ENCODE measurements at regions not wholly inside any gene's neighbourhood (a gene's known extent, or its start where the extent isn't known, plus 50 kb on each side); places are given as distances from the start of the nearest gene placed in this dataset.

GRCh38 chr12:19933924-19934323 is 434.4 kb upstream of the PDE3A start:
- TF ChIP-seq POLR2AphosphoS5 (IDR thresholded peaks at IDR 0.05; ENCODE audit: low read depth, low read length) (no peak), POLR2A (IDR thresholded peaks at IDR 0.05; ENCODE audit: low read depth, low read length) (no peak), TAF1 (IDR thresholded peaks at IDR 0.05; ENCODE audit: borderline replicate concordance, low read depth, low read length) (no peak)
- FAIRE-seq (no peak), DNase-seq (ENCODE audit: insufficient read length) (no peak)

- no peak for DNase-seq (ENCODE audit: insufficient read length)
- no peak for FAIRE-seq
- TF ChIP-seq POLR2A (IDR thresholded peaks at IDR 0.05; ENCODE audit: low read depth, low read length) (no peak), POLR2AphosphoS5 (IDR thresholded peaks at IDR 0.05; ENCODE audit: low read depth, low read length) (no peak), TAF1 (IDR thresholded peaks at IDR 0.05; ENCODE audit: borderline replicate concordance, low read depth, low read length) (no peak)
Measured at GRCh38 chr12:19937161-19937560, 431.2 kb upstream of the PDE3A start.

- TF ChIP-seq TAF1 (IDR thresholded peaks at IDR 0.05; ENCODE audit: borderline replicate concordance, low read depth, low read length) (no peak), POLR2AphosphoS5 (IDR thresholded peaks at IDR 0.05; ENCODE audit: low read depth, low read length) (no peak), POLR2A (IDR thresholded peaks at IDR 0.05; ENCODE audit: low read depth, low read length) (no peak)
- no peak for FAIRE-seq
Measured at GRCh38 chr12:19938031-19938430, 430.3 kb upstream of the PDE3A start.

GRCh38 chr12:19938491-19938890 is 429.8 kb upstream of the PDE3A start:
- TF ChIP-seq TAF1 (IDR thresholded peaks at IDR 0.05; ENCODE audit: borderline replicate concordance, low read depth, low read length) (no peak), POLR2AphosphoS5 (IDR thresholded peaks at IDR 0.05; ENCODE audit: low read depth, low read length) (no peak), POLR2A (IDR thresholded peaks at IDR 0.05; ENCODE audit: low read depth, low read length) (no peak)
- DNase-seq (ENCODE audit: insufficient read length): no peak
- FAIRE-seq: no peak

More at GRCh38 chr12:19938031-19938430, 430.3 kb upstream of the PDE3A start:
- no peak for DNase-seq (ENCODE audit: insufficient read length)

GRCh38 chr12:19940267-19940666 is 428.1 kb upstream of the PDE3A start:
- DNase-seq (ENCODE audit: insufficient read length) (no peak), FAIRE-seq (no peak)
- no peak for TF ChIP-seq TAF1 (IDR thresholded peaks at IDR 0.05; ENCODE audit: borderline replicate concordance, low read depth, low read length)

- TF ChIP-seq POLR2A (IDR thresholded peaks at IDR 0.05; ENCODE audit: low read depth, low read length) (no peak), TAF1 (IDR thresholded peaks at IDR 0.05; ENCODE audit: borderline replicate concordance, low read depth, low read length) (no peak), POLR2AphosphoS5 (IDR thresholded peaks at IDR 0.05; ENCODE audit: low read depth, low read length) (no peak)
- DNase-seq (ENCODE audit: insufficient read length) (no peak), FAIRE-seq (no peak)
Measured at GRCh38 chr12:19941096-19941495, 427.2 kb upstream of the PDE3A start.

GRCh38 chr12:19945559-19946435 is 422.5 kb upstream of the PDE3A start:
- TF ChIP-seq POLR2A (IDR thresholded peaks at IDR 0.05; ENCODE audit: low read depth, low read length) (no peak), TAF1 (IDR thresholded peaks at IDR 0.05; ENCODE audit: borderline replicate concordance, low read depth, low read length) (no peak), POLR2AphosphoS5 (IDR thresholded peaks at IDR 0.05; ENCODE audit: low read depth, low read length) (no peak)
- no peak for DNase-seq (ENCODE audit: insufficient read length)
- FAIRE-seq: no peak

- no peak for FAIRE-seq
- DNase-seq (ENCODE audit: insufficient read length): no peak
- TF ChIP-seq TAF1 (IDR thresholded peaks at IDR 0.05; ENCODE audit: borderline replicate concordance, low read depth, low read length): no peak
- TF ChIP-seq POLR2A (IDR thresholded peaks at IDR 0.05; ENCODE audit: low read depth, low read length): no peak
- no peak for TF ChIP-seq POLR2AphosphoS5 (IDR thresholded peaks at IDR 0.05; ENCODE audit: low read depth, low read length)
Measured at GRCh38 chr12:19946550-19946949, 421.8 kb upstream of the PDE3A start.

- TF ChIP-seq POLR2A (IDR thresholded peaks at IDR 0.05; ENCODE audit: low read depth, low read length): no peak
- TF ChIP-seq TAF1 (IDR thresholded peaks at IDR 0.05; ENCODE audit: borderline replicate concordance, low read depth, low read length): no peak
- no peak for TF ChIP-seq POLR2AphosphoS5 (IDR thresholded peaks at IDR 0.05; ENCODE audit: low read depth, low read length)
- no peak for FAIRE-seq
- no peak for DNase-seq (ENCODE audit: insufficient read length)
Measured at GRCh38 chr12:19947344-19947743, 421.0 kb upstream of the PDE3A start.

- no peak for FAIRE-seq
- no peak for DNase-seq (ENCODE audit: insufficient read length)
- TF ChIP-seq TAF1 (IDR thresholded peaks at IDR 0.05; ENCODE audit: borderline replicate concordance, low read depth, low read length): no peak
- no peak for TF ChIP-seq POLR2A (IDR thresholded peaks at IDR 0.05; ENCODE audit: low read depth, low read length)
Measured at GRCh38 chr12:19951664-19952063, 416.7 kb upstream of the PDE3A start.

GRCh38 chr12:19953734-19954133 is 414.6 kb upstream of the PDE3A start:
- no peak for TF ChIP-seq POLR2AphosphoS5 (IDR thresholded peaks at IDR 0.05; ENCODE audit: low read depth, low read length)
- TF ChIP-seq POLR2A (IDR thresholded peaks at IDR 0.05; ENCODE audit: low read depth, low read length): no peak
- no peak for TF ChIP-seq TAF1 (IDR thresholded peaks at IDR 0.05; ENCODE audit: borderline replicate concordance, low read depth, low read length)
- DNase-seq (ENCODE audit: insufficient read length) (no peak), FAIRE-seq (no peak)

- no peak for FAIRE-seq
- TF ChIP-seq POLR2AphosphoS5 (IDR thresholded peaks at IDR 0.05; ENCODE audit: low read depth, low read length) (no peak), POLR2A (IDR thresholded peaks at IDR 0.05; ENCODE audit: low read depth, low read length) (no peak), TAF1 (IDR thresholded peaks at IDR 0.05; ENCODE audit: borderline replicate concordance, low read depth, low read length) (no peak)
Measured at GRCh38 chr12:19954163-19954562, 414.2 kb upstream of the PDE3A start.

More at GRCh38 chr12:19954163-19954562, 414.2 kb upstream of the PDE3A start:
- DNase-seq (ENCODE audit: insufficient read length): no peak

Measured in GM12892 (cell line).